ENCODE measurements at regions not wholly inside any gene's neighbourhood (a gene's known extent, or its start where the extent isn't known, plus 50 kb on each side); places are given as distances from the start of the nearest gene placed in this dataset.

- no peaks in the 10 kb centered on the region for H4K20me1 ChIP-seq (ENCODE audit: control insufficient read depth, insufficient read depth, insufficient read length)
- no peak overlapping the region for H2BK15ac ChIP-seq (ENCODE audit: low read depth, low read length)
- no peak overlapping the region for H2AFZ ChIP-seq (ENCODE audit: low read length)
- no peak overlapping the region for H3K4ac ChIP-seq (ENCODE audit: low read depth, low read length)
- no peak for DNase-seq
- H3K79me1 ChIP-seq (ENCODE audit: insufficient read depth, low read depth, low read length, poor library complexity, severe bottlenecking) = no peaks in the 10 kb centered on the region
- no peak overlapping the region for H4K8ac ChIP-seq (replicated peaks; ENCODE audit: insufficient read length, low read depth, low read length)
- H2BK120ac ChIP-seq (ENCODE audit: low read depth, low read length, poor library complexity, severe bottlenecking) = no peak overlapping the region
- H3K4me2 ChIP-seq (ENCODE audit: insufficient read depth, insufficient read length, low read length) = no peak overlapping the region
- H3K14ac ChIP-seq (ENCODE audit: insufficient read depth, low read length) = no peak overlapping the region
- no peak overlapping the region for H3K27ac ChIP-seq (ENCODE audit: insufficient read length, low read depth, low read length)
- Mint-ChIP-seq H3K36me3 (ENCODE audit: insufficient read depth in 1 of 3, low read depth in 3 of 3) (no peaks in the 10 kb centered on the region), H3K27ac (no peak overlapping the region), H3K4me1 (peaks cover 0 to 2% of the 10 kb centered on the region in 2 experiments; a peak in 1 of 4 replicates), H3K9me3 (no peaks in the 10 kb centered on the region), H3K4me3 (no peak overlapping the region), H3K27me3 (ENCODE audit: low read depth) (no peaks in the 10 kb centered on the region; the same call in 1 of the 2 replicates)
- TF ChIP-seq CTCF (conservative IDR thresholded peaks at IDR 0.05) = no peak
- no peaks in the 10 kb centered on the region for H3K23me2 ChIP-seq (ENCODE audit: insufficient read length, low read depth, low read length, poor library complexity, severe bottlenecking)
- no peak overlapping the region for H4K91ac ChIP-seq (ENCODE audit: insufficient read length, low read depth, low read length)
- H3K9me3 ChIP-seq (ENCODE audit: control insufficient read depth, low read depth, low read length) = no peaks in the 10 kb centered on the region
- no peak overlapping the region for H3K18ac ChIP-seq (ENCODE audit: insufficient read length, low read depth, low read length)
- H3K79me2 ChIP-seq (ENCODE audit: insufficient read depth, low read length) = no peaks in the 10 kb centered on the region
- WGBS (ENCODE audit: extremely low coverage, insufficient read length, low lambda C conversion rate) = no CpG with 5 or more reads among the region's 1 CpG
- no peak overlapping the region for H4K5ac ChIP-seq (ENCODE audit: insufficient read length, low read depth, low read length)
- no peak overlapping the region for H2BK5ac ChIP-seq (ENCODE audit: insufficient read length, low read length)
- no peak overlapping the region for H2BK20ac ChIP-seq (ENCODE audit: low read depth, low read length, poor library complexity, severe bottlenecking)
- no peak overlapping the region for H3T11ph ChIP-seq (ENCODE audit: low read length)
- H3K4me1 ChIP-seq (ENCODE audit: insufficient read depth, low read length) = no peaks in the 10 kb centered on the region
- no peak overlapping the region for H2BK12ac ChIP-seq (ENCODE audit: insufficient read length, low read depth, low read length)
- H3K9ac ChIP-seq (ENCODE audit: extremely low read depth, insufficient read length, low read length) = no peak overlapping the region
- no peak overlapping the region for H3K23ac ChIP-seq (ENCODE audit: insufficient read length, low read depth, low read length)
- H2AK5ac ChIP-seq (ENCODE audit: insufficient read length, low read length) = no peak overlapping the region
- no peak overlapping the region for H3K56ac ChIP-seq (ENCODE audit: insufficient read length, low read depth, low read length)
- no peaks in the 10 kb centered on the region for H3K27me3 ChIP-seq (ENCODE audit: insufficient read depth, low read length)
These were observed 222.3 kb downstream of the NKX6-1 start for GRCh38 chr4:84276752-84277151.
